Mammary epithelial cell (primary cell): ENCODE measurements at regions not wholly inside any gene's neighbourhood (a gene's known extent, or its start where the extent isn't known, plus 50 kb on each side); places are given as distances from the start of the nearest gene placed in this dataset.

ENCODE experiments used
- CTCF ChIP-seq, 2 donors: IDR thresholded peaks in 1 of 2; conservative IDR thresholded peaks in 1 of 2; 2 replicates each; pipeline ENCODE4 v1.5.1; 2011 to 2012; ENCODE audit warnings: inconsistent platforms in 2 of 2, low read length in 2 of 2, mild to moderate bottlenecking in 2 of 2, control low read depth in 1 of 2, low read depth in 1 of 2; ENCODE audit not compliant: insufficient read depth in 1 of 2; ENCODE audit errors: extremely low read depth in 1 of 2
- EZH2 ChIP-seq: IDR thresholded peaks from 2 replicates; pipeline ENCODE4 v1.6.1; 2012; ENCODE audit warnings: low read length, inconsistent platforms, borderline replicate concordance

GRCh38 chrX:39758791-39759525 is 338.8 kb downstream of the BCOR start:
- TF ChIP-seq CTCF (conservative IDR thresholded peaks at IDR 0.05 in 1 of 2, IDR thresholded peaks at IDR 0.05 in 1 of 2; ENCODE audit: extremely low read depth in 1 of 2, insufficient read depth in 1 of 2, low read depth in 1 of 2, low read length in 2 of 2) (no peak), EZH2 (no peak)
